Transverse colon (tissue), 3 donors: ENCODE measurements at regions not wholly inside any gene's neighbourhood (a gene's known extent, or its start where the extent isn't known, plus 50 kb on each side); places are given as distances from the start of the nearest gene placed in this dataset.

ENCODE experiments used
- CTCF ChIP-seq, 5 experiments: fragments of 200-600 bp in 3 of 5; fragments of 450-650 bp in 2 of 5; sonication (generic) in 3 of 5; IDR thresholded peaks; 1 replicate in 2 of 5; 2 replicates in 3 of 5; pipeline ENCODE4 v1.5.1; 2016 to 2017; ENCODE audit warnings: antibody characterized with exemption in 5 of 5, inconsistent platforms in 3 of 5, mild to moderate bottlenecking in 2 of 5, moderate library complexity in 1 of 5
- EP300 ChIP-seq: sonication (generic); formaldehyde crosslinking; IDR thresholded peaks from one replicate; pipeline ENCODE4 v1.6.1; 2017; ENCODE audit warnings: antibody characterized with exemption, low read depth
- POLR2A ChIP-seq: fragments of 450-650 bp; IDR thresholded peaks from one replicate; pipeline ENCODE4 v1.6.1; 2016; ENCODE audit warnings: antibody characterized with exemption, mild to moderate bottlenecking, moderate library complexity

GRCh38 chr9:3762076-3762475 lies 236.3 kb upstream of the RFX3 start:
- TF ChIP-seq CTCF (IDR thresholded peaks at IDR 0.05): no peak
- no peak for TF ChIP-seq POLR2A
- no peak for TF ChIP-seq EP300
